Mesendoderm (in vitro differentiated cells): ENCODE measurements at regions not wholly inside any gene's neighbourhood (a gene's known extent, or its start where the extent isn't known, plus 50 kb on each side); places are given as distances from the start of the nearest gene placed in this dataset.
"Not testable (repeated sequence)": the region's sequence is repeated elsewhere in the genome, so short reads cannot be mapped to it uniquely, and the experiment has no call there.

ENCODE experiments used
- DNase-seq: peaks from one replicate; pipeline ENCODE4 v3.0.0; 2013
- H2AK5ac ChIP-seq: 2 replicates; pipeline ENCODE4 v1.6.1; 2013; ENCODE audit warnings: low read length, inconsistent platforms
- H2BK120ac ChIP-seq: 2 replicates; pipeline ENCODE4 v1.6.1; 2013; ENCODE audit warnings: low read depth, mild to moderate bottlenecking, low read length, moderate library complexity, mixed read lengths
- H2BK15ac ChIP-seq: replicated peaks from 2 replicates; pipeline ENCODE4 v1.6.1; 2013; ENCODE audit warnings: low read depth, mild to moderate bottlenecking, moderate library complexity
- H2BK5ac ChIP-seq: 2 replicates; pipeline ENCODE4 v1.6.1; 2013; ENCODE audit warnings: low read length, inconsistent platforms
- H3K18ac ChIP-seq: 2 replicates; pipeline ENCODE4 v1.6.1; 2013; ENCODE audit warnings: mild to moderate bottlenecking, low read length, mixed read lengths
- H3K23ac ChIP-seq: one replicate; pipeline ENCODE4 v1.6.1; 2013; ENCODE audit warnings: low read length
- H3K27ac ChIP-seq: 2 replicates; pipeline ENCODE4 v1.5.1; 2013; ENCODE audit warnings: low read depth, mild to moderate bottlenecking, inconsistent platforms, low read length, moderate library complexity
- H3K27me3 ChIP-seq: 2 replicates; pipeline ENCODE4 v1.6.1; 2013; ENCODE audit warnings: low read length, control low read depth, mild to moderate bottlenecking, inconsistent platforms; ENCODE audit not compliant: insufficient read depth, poor library complexity
- H3K36me3 ChIP-seq: 2 replicates; pipeline ENCODE4 v1.6.1; 2013; ENCODE audit warnings: low read length, inconsistent platforms; ENCODE audit not compliant: control insufficient read depth, insufficient read depth
- H3K4ac ChIP-seq: one replicate; pipeline ENCODE4 v1.6.1; 2013; ENCODE audit warnings: low read depth, mild to moderate bottlenecking, low read length, moderate library complexity
- H3K4me1 ChIP-seq: 2 replicates; pipeline ENCODE4 v1.6.1; 2013; ENCODE audit warnings: low read depth, low read length, inconsistent platforms; ENCODE audit not compliant: control insufficient read depth
- H3K4me2 ChIP-seq: 2 replicates; pipeline ENCODE4 v1.6.1; 2013; ENCODE audit warnings: low read length
- H3K4me3 ChIP-seq: 2 replicates; pipeline ENCODE4 v1.5.1; 2013; ENCODE audit warnings: mild to moderate bottlenecking, low read length
- H3K56ac ChIP-seq: one replicate; pipeline ENCODE4 v1.6.1; 2013; ENCODE audit warnings: low read length
- H3K79me1 ChIP-seq: 2 replicates; pipeline ENCODE4 v1.6.1; 2013; ENCODE audit warnings: low read length, inconsistent platforms
- H3K79me2 ChIP-seq: 2 replicates; pipeline ENCODE4 v1.6.1; 2013; ENCODE audit warnings: mild to moderate bottlenecking, low read length; ENCODE audit not compliant: control insufficient read depth, insufficient read depth
- H3K9ac ChIP-seq: 2 replicates; pipeline ENCODE4 v1.6.1; 2013; ENCODE audit warnings: low read length, inconsistent platforms
- H4K5ac ChIP-seq: one replicate; pipeline ENCODE4 v1.6.1; 2013; ENCODE audit warnings: low read length
- H4K8ac ChIP-seq: one replicate; pipeline ENCODE4 v1.6.1; 2013; ENCODE audit warnings: low read depth, mild to moderate bottlenecking, control low read depth, low read length, moderate library complexity
- WGBS: extraction: QIAGEN DNeasy Blood & Tissue Kit; methylation state at CpG from one replicate; pipeline ENCODE4 v1.1.7; 2013; ENCODE audit warnings: low lambda C conversion rate, missing lambda C conversion rate; ENCODE audit not compliant: insufficient coverage; ENCODE audit errors: extremely low coverage; 5-methylcytosine and 5-hydroxymethylcytosine counted together

DNA sequence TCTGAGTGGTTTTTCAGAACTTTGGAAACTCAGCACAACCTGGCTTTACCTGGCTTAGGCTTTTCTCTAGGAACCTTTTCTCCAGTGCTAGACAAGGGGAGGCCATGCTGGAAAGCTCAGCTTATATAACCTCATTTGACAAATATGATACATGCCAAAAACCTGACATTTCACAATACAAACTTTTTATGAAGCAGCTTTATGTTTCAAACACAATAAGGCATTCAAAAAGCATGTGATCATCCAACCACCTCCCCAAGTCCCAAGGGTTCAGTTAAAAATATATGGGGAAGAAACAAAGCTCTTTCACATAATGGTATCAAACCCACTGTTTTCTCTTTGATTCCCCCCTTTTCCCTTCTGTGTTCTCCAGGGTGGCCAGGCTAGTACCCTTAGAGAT, 63.7 kb downstream of the ZC3H11B start:
- Histone ChIP-seq H3K18ac (no peak overlapping the region), H2AK5ac (no peak overlapping the region), H3K23ac (no peak overlapping the region), H3K79me2 (no peaks in the 10 kb centered on the region), H4K5ac (no peak overlapping the region), H3K79me1 (no peaks in the 10 kb centered on the region), H3K4ac (no peak overlapping the region), H3K4me1 (no peaks in the 10 kb centered on the region), H3K9ac (no peak overlapping the region), H3K4me2 (no peak overlapping the region), H2BK120ac (no peak overlapping the region), H2BK15ac (no peak overlapping the region), H3K27me3 (no peaks in the 10 kb centered on the region), H3K27ac (no peak overlapping the region), H3K56ac (no peak overlapping the region), H4K8ac (no peak overlapping the region), H2BK5ac (no peak overlapping the region), H3K36me3 (no peaks in the 10 kb centered on the region), H3K4me3 (no peak overlapping the region)
- DNase-seq: no peak

DNA sequence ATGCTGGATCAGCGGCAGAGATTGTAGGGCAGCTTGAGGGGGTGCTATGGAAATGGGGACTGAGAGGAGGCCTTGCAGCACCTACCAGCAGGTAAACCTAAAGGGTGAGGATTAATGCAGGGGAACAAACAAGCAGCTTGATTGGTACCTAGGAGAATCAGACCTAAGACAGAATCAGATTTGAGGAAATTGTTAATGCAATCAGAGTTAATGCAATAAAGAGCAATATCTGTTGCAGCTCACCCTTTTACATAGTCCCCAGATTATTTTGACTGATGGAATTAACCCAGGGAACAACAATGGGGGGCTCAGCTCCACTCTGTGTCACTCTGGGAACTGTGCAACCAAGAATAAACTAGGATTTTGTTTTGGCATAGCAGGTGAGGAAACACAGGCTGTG, 64.5 kb downstream of the ZC3H11B start:
- H2BK5ac ChIP-seq: no peak overlapping the region
- H3K23ac ChIP-seq: no peak overlapping the region
- H2BK15ac ChIP-seq: no peak overlapping the region
- H4K8ac ChIP-seq: no peak overlapping the region
- H3K79me2 ChIP-seq: no peaks in the 10 kb centered on the region
- no peak overlapping the region for H3K4me2 ChIP-seq
- DNase-seq: no peak
- H3K79me1 ChIP-seq: no peaks in the 10 kb centered on the region
- no peak overlapping the region for H2AK5ac ChIP-seq
- no CpG with 5 or more reads among the region's 1 CpG for WGBS
- H2BK120ac ChIP-seq: no peak overlapping the region
- no peak overlapping the region for H3K18ac ChIP-seq
- no peak overlapping the region for H3K27ac ChIP-seq
- H3K27me3 ChIP-seq: no peaks in the 10 kb centered on the region
- H4K5ac ChIP-seq: no peak overlapping the region
- H3K9ac ChIP-seq: no peak overlapping the region
- no peak overlapping the region for H3K4me3 ChIP-seq
- H3K56ac ChIP-seq: no peak overlapping the region
- no peaks in the 10 kb centered on the region for H3K36me3 ChIP-seq
- no peak overlapping the region for H3K4ac ChIP-seq
- H3K4me1 ChIP-seq: no peaks in the 10 kb centered on the region

DNA sequence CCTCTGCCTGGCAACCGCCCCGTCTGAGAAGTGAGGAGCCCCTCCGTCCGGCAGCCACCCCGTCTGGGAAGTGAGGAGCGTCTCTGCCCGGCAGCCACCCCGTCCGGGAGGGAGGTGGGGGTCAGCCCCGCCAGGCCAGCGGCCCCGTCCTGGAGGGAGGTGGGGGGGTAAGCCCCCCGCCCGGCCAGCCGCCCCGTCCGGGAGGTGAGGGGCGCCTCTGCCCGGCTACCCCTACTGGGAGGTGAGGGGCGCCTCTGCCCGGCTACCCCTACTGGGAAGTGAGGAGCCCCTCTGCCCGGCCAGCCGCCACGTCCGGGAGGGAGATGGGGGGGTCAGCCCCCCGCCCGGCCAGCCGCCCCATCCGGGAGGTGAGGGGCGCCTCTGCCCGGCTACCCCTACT, 67.1 kb downstream of the ZC3H11B start:
- not testable (repeated sequence) for H3K56ac ChIP-seq, H3K18ac ChIP-seq, H3K23ac ChIP-seq, H2AK5ac ChIP-seq, H2BK15ac ChIP-seq, H3K4me3 ChIP-seq, H2BK5ac ChIP-seq, H3K4ac ChIP-seq, DNase-seq, H3K4me2 ChIP-seq, H3K79me2 ChIP-seq, H3K9ac ChIP-seq, H2BK120ac ChIP-seq, H3K27ac ChIP-seq, H4K5ac ChIP-seq, H3K79me1 ChIP-seq, H4K8ac ChIP-seq, H3K36me3 ChIP-seq, H3K4me1 ChIP-seq, H3K27me3 ChIP-seq
- no CpG with 5 or more reads among the region's 31 CpGs for WGBS

DNA sequence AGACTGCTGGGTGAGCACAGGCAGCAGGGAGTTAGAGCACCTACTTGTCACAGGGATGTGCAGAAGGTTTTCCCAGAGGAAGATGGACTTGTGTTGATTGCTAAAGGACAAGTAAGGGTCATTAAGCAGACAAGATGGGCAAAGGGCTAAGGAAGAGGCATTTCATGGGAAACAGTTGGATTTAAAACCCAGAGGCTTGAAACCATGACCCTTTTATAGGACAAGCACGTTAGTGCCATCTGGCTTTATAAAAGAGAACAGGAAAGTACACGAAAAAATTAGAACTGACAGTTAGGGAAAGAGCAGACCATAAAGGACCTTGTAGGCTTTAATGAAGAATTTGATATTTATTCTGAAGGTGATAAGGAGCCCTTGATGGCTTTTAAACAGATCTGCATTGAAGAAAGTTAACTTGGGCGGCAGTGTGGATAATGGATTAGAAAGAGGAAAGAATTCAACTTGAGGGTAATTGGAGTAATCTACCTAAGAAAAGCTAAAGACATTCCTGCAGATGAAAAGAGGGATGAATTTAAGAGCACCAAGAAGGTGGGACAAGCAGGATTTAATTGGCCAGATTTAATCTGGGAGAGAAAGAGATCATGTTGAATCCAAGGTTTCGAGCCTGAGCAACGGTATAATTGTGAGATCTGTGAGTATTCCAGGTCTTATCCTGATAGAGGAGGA, 68.6 kb downstream of the ZC3H11B start:
- Histone ChIP-seq H3K18ac (no peak overlapping the region), H3K79me2 (no peaks in the 10 kb centered on the region)

DNA sequence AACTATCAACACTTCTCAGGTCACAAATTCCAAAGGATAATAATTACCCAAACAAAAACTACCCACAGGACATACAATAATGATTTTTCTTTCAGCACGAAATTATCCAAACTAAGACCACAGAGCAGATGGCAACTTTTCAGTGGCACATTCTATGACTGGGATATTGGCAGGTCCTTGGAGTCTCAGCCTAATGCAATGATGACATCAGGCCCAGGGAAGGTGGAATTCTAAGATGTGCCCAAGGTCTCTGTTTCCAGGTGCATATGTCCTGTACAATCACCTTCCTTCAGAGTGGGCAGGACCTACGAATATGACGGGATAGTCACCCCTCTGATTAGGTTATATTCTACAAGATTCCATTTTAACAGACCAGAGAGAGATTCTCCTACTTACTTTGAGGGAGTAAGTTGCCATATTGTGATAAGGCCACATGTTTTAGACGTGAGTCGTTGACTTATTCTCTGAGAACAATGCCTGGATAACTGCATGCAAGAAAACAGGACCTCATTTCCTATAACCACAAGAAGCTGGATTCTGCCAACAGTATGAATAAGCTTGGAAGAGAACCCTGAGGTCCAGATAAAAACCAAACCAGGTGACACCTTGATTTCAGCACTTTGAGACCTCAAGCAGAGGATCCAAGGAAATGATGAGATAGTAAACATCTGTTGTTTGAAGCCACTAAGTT, 69.9 kb downstream of the ZC3H11B start:
- no CpG with 5 or more reads among the region's 5 CpGs for WGBS

More for the DNA sequence above, 68.6 kb downstream of the ZC3H11B start:
- H4K5ac ChIP-seq: no peak overlapping the region
- H2AK5ac ChIP-seq: no peak overlapping the region
- no peak overlapping the region for H2BK15ac ChIP-seq
- H3K79me1 ChIP-seq: no peaks in the 10 kb centered on the region
- no peak overlapping the region for H3K4me2 ChIP-seq
- no peaks in the 10 kb centered on the region for H3K36me3 ChIP-seq
- DNase-seq: no peak
- H3K27ac ChIP-seq: no peak overlapping the region
- no peaks in the 10 kb centered on the region for H3K27me3 ChIP-seq
- H4K8ac ChIP-seq: no peak overlapping the region
- H2BK120ac ChIP-seq: no peak overlapping the region
- no peak overlapping the region for H3K23ac ChIP-seq
- no CpG with 5 or more reads among the region's 5 CpGs for WGBS
- no peak overlapping the region for H3K4me3 ChIP-seq
- no peak overlapping the region for H2BK5ac ChIP-seq
- H3K4me1 ChIP-seq: peaks cover 3% of the 10 kb centered on the region
- no peak overlapping the region for H3K9ac ChIP-seq
- no peak overlapping the region for H3K4ac ChIP-seq
- no peak overlapping the region for H3K56ac ChIP-seq

DNA sequence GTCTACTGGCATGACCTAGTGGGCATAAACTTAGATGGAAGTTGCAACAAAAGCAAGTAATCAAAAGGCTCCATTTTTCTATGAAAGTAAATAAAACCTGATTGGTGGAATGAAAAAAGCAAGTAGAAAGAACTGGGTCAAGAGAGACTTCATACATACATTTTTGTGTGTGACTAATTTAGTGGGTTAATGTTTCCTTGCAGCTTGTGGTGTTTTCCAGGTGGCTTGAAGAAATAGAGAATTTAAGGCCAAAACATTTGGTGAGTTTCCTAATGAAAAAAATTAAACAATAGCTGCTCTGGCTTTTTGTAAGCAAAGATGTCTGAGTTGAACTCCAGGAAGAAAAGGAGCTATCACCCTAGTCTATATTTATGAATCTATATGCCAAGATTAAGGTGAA, 71.0 kb downstream of the ZC3H11B start:
- Histone ChIP-seq H4K5ac (no peak overlapping the region), H3K4me1 (peaks cover 3% of the 10 kb centered on the region), H3K27ac (no peak overlapping the region), H3K4me3 (no peak overlapping the region), H4K8ac (no peak overlapping the region), H3K9ac (no peak overlapping the region), H3K4me2 (no peak overlapping the region), H3K18ac (no peak overlapping the region), H3K36me3 (no peaks in the 10 kb centered on the region), H2BK120ac (no peak overlapping the region), H2AK5ac (no peak overlapping the region), H3K79me1 (no peaks in the 10 kb centered on the region), H3K56ac (no peak overlapping the region), H3K27me3 (no peaks in the 10 kb centered on the region), H2BK5ac (no peak overlapping the region), H3K79me2 (no peaks in the 10 kb centered on the region), H2BK15ac (no peak overlapping the region), H3K23ac (no peak overlapping the region), H3K4ac (no peak overlapping the region)
- no peak for DNase-seq

More for the DNA sequence above, 69.9 kb downstream of the ZC3H11B start:
- Histone ChIP-seq H3K36me3 (no peaks in the 10 kb centered on the region), H3K4me1 (peaks cover 3% of the 10 kb centered on the region), H2BK120ac (no peak overlapping the region), H2BK5ac (no peak overlapping the region), H3K27me3 (no peaks in the 10 kb centered on the region), H3K79me2 (no peaks in the 10 kb centered on the region), H3K56ac (no peak overlapping the region), H2AK5ac (peak overlapping the region; percentile 23), H3K9ac (no peak overlapping the region), H3K27ac (no peak overlapping the region), H3K23ac (no peak overlapping the region), H3K4ac (no peak overlapping the region), H3K79me1 (no peaks in the 10 kb centered on the region), H3K4me2 (no peak overlapping the region), H2BK15ac (peak overlapping the region; percentile 5), H3K18ac (no peak overlapping the region), H3K4me3 (no peak overlapping the region), H4K8ac (no peak overlapping the region), H4K5ac (no peak overlapping the region)
- DNase-seq: peak; percentile 47
